ENCODE measurements at regions not wholly inside any gene's neighbourhood (a gene's known extent, or its start where the extent isn't known, plus 50 kb on each side); places are given as distances from the start of the nearest gene placed in this dataset.
"Not testable (repeated sequence)": the region's sequence is repeated elsewhere in the genome, so short reads cannot be mapped to it uniquely, and the experiment has no call there.

GRCh38 chr6:154938727-154939285 lies 56.3 kb upstream of the TIAM2 start:
- TF ChIP-seq POU6F1 (CRISPR knock-in tag; IDR thresholded peaks at IDR 0.05; ENCODE audit: borderline replicate concordance, low read depth); ARNTL (CRISPR knock-in tag; IDR thresholded peaks at IDR 0.05; ENCODE audit: borderline replicate concordance, low read depth); ZFP30 (CRISPR knock-in tag; IDR thresholded peaks at IDR 0.05); PPARA (CRISPR knock-in tag; IDR thresholded peaks at IDR 0.05; ENCODE audit: borderline replicate concordance); ZNF70 (CRISPR knock-in tag; IDR thresholded peaks at IDR 0.05); ZFP3 (CRISPR knock-in tag; IDR thresholded peaks at IDR 0.05); PATZ1 (CRISPR knock-in tag; IDR thresholded peaks at IDR 0.05; ENCODE audit: borderline replicate concordance); CSRNP3 (CRISPR knock-in tag; IDR thresholded peaks at IDR 0.05); ZNF565 (CRISPR knock-in tag; conservative IDR thresholded peaks at IDR 0.05; ENCODE audit: low read depth); TSHZ2 (CRISPR knock-in tag; IDR thresholded peaks at IDR 0.05); SNAI2 (CRISPR knock-in tag; IDR thresholded peaks at IDR 0.05): not testable (repeated sequence)

Data from SK-N-SH treated with all-trans-retinoic acid at 6 μM for 48 hours (cell line).